Ammon's horn (tissue), 1 donor: ENCODE measurements at regions not wholly inside any gene's neighbourhood (a gene's known extent, or its start where the extent isn't known, plus 50 kb on each side); places are given as distances from the start of the nearest gene placed in this dataset.

ENCODE experiments used
- DNase-seq: peaks from one replicate; pipeline ENCODE4 v3.0.0-alpha.2; 2016; ENCODE audit warnings: low spot score

- DNase-seq = no peak
Observed at GRCh38 chr2:149908726-149909683, 321.4 kb upstream of the MMADHC start.

- no peak for DNase-seq
Observed at GRCh38 chr2:149906886-149907285, 319.3 kb upstream of the MMADHC start.

- no peak for DNase-seq
Observed at GRCh38 chr2:149904352-149905175, 317.0 kb upstream of the MMADHC start.

- no peak for DNase-seq
Observed at GRCh38 chr2:149903626-149904025, 316.1 kb upstream of the MMADHC start.

GRCh38 chr2:149902081-149902480 is 314.5 kb upstream of the MMADHC start:
- no peak for DNase-seq

- no peak for DNase-seq
Observed at GRCh38 chr2:149901231-149901859, 313.8 kb upstream of the MMADHC start.

GRCh38 chr2:149899390-149899789 is 311.8 kb upstream of the MMADHC start:
- no peak for DNase-seq

GRCh38 chr2:149894760-149895159 is 307.2 kb upstream of the MMADHC start:
- peak; percentile 33 for DNase-seq

- DNase-seq = no peak
Observed at GRCh38 chr2:149894226-149894625, 306.7 kb upstream of the MMADHC start.

- DNase-seq = no peak
Observed at GRCh38 chr2:149892563-149892962, 305.0 kb upstream of the MMADHC start.

GRCh38 chr2:149885946-149886345 is 298.4 kb upstream of the MMADHC start:
- DNase-seq = no peak

- DNase-seq = peak; percentile 53
Observed at GRCh38 chr2:149885468-149885867, 297.9 kb upstream of the MMADHC start.

- DNase-seq = no peak
Observed at GRCh38 chr2:149884871-149885270, 297.3 kb upstream of the MMADHC start.

GRCh38 chr2:149877913-149878312 is 290.3 kb upstream of the MMADHC start:
- no peak for DNase-seq

- DNase-seq = no peak
Observed at GRCh38 chr2:149877074-149877473, 289.5 kb upstream of the MMADHC start.

- DNase-seq = no peak
Observed at GRCh38 chr2:149873936-149874335, 286.4 kb upstream of the MMADHC start.

GRCh38 chr2:149872638-149873150 is 285.1 kb upstream of the MMADHC start:
- no peak for DNase-seq

- no peak for DNase-seq
Observed at GRCh38 chr2:149872041-149872440, 284.5 kb upstream of the MMADHC start.

GRCh38 chr2:149871091-149871885 is 283.7 kb upstream of the MMADHC start:
- peak; percentile 14 for DNase-seq

- no peak for DNase-seq
Observed at GRCh38 chr2:149863227-149863626, 275.7 kb upstream of the MMADHC start.

GRCh38 chr2:149861034-149861433 is 273.5 kb upstream of the MMADHC start:
- no peak for DNase-seq
